ENCODE measurements at regions not wholly inside any gene's neighbourhood (a gene's known extent, or its start where the extent isn't known, plus 50 kb on each side); places are given as distances from the start of the nearest gene placed in this dataset.

- Histone ChIP-seq H3K36me3 (ENCODE audit: control insufficient read depth, low read length) (no peaks in the 10 kb centered on the region), H3K79me2 (ENCODE audit: control insufficient read depth, low read length) (no peaks in the 10 kb centered on the region), H3K4me2 (ENCODE audit: low read length) (no peak overlapping the region), H3K4me3 (ENCODE audit: low read length) (no peak overlapping the region), H3K27ac (ENCODE audit: low read depth, low read length) (no peak overlapping the region), H4K20me1 (ENCODE audit: control insufficient read depth, insufficient read depth, low read depth, low read length) (no peaks in the 10 kb centered on the region), H3K27me3 (ENCODE audit: control insufficient read depth, low read length) (no peaks in the 10 kb centered on the region), H3K4me1 (ENCODE audit: control insufficient read depth, low read length) (no peaks in the 10 kb centered on the region), H3F3A (ENCODE audit: control insufficient read depth, insufficient read depth) (no peaks in the 10 kb centered on the region), H3K9me3 (ENCODE audit: control insufficient read depth, insufficient read depth, low read length) (no peaks in the 10 kb centered on the region), H3K9me2 (replicated peaks; ENCODE audit: control insufficient read depth, low read length) (no peaks in the 10 kb centered on the region)
- TF ChIP-seq EZH2phosphoT487 (IDR thresholded peaks at IDR 0.05; ENCODE audit: borderline replicate concordance, low read length) (no peak), CTCF (IDR thresholded peaks at IDR 0.05; ENCODE audit: low read depth, low read length, poor library complexity, severe bottlenecking) (no peak)
Measured at GRCh38 chr2:120524174-120524573, 178.2 kb downstream of the INHBB start.

- H3K4me1 ChIP-seq (ENCODE audit: control insufficient read depth, low read length) = no peaks in the 10 kb centered on the region
- H3K27ac ChIP-seq (ENCODE audit: low read depth, low read length) = no peak overlapping the region
- no peaks in the 10 kb centered on the region for H3K36me3 ChIP-seq (ENCODE audit: control insufficient read depth, low read length)
- H3K27me3 ChIP-seq (ENCODE audit: control insufficient read depth, low read length) = no peaks in the 10 kb centered on the region
- no peaks in the 10 kb centered on the region for H3F3A ChIP-seq (ENCODE audit: control insufficient read depth, insufficient read depth)
- no peaks in the 10 kb centered on the region for H3K9me2 ChIP-seq (replicated peaks; ENCODE audit: control insufficient read depth, low read length)
- H4K20me1 ChIP-seq (ENCODE audit: control insufficient read depth, insufficient read depth, low read depth, low read length) = no peaks in the 10 kb centered on the region
- no peaks in the 10 kb centered on the region for H3K9me3 ChIP-seq (ENCODE audit: control insufficient read depth, insufficient read depth, low read length)
- no peak overlapping the region for H3K4me2 ChIP-seq (ENCODE audit: low read length)
- no peak overlapping the region for H3K4me3 ChIP-seq (ENCODE audit: low read length)
- H3K79me2 ChIP-seq (ENCODE audit: control insufficient read depth, low read length) = no peaks in the 10 kb centered on the region
- no peak for TF ChIP-seq EZH2phosphoT487 (IDR thresholded peaks at IDR 0.05; ENCODE audit: borderline replicate concordance, low read length)
- no peak for TF ChIP-seq CTCF (IDR thresholded peaks at IDR 0.05; ENCODE audit: low read depth, low read length, poor library complexity, severe bottlenecking)
Measured at GRCh38 chr2:120525056-120526046, 179.4 kb downstream of the INHBB start.

GRCh38 chr2:120526047-120526562 is 180.2 kb downstream of the INHBB start:
- Histone ChIP-seq H3K27me3 (ENCODE audit: control insufficient read depth, low read length) (no peaks in the 10 kb centered on the region), H3K9me2 (replicated peaks; ENCODE audit: control insufficient read depth, low read length) (no peaks in the 10 kb centered on the region), H3K27ac (ENCODE audit: low read depth, low read length) (no peak overlapping the region), H4K20me1 (ENCODE audit: control insufficient read depth, insufficient read depth, low read depth, low read length) (no peaks in the 10 kb centered on the region), H3F3A (ENCODE audit: control insufficient read depth, insufficient read depth) (no peaks in the 10 kb centered on the region), H3K79me2 (ENCODE audit: control insufficient read depth, low read length) (no peaks in the 10 kb centered on the region), H3K9me3 (ENCODE audit: control insufficient read depth, insufficient read depth, low read length) (no peaks in the 10 kb centered on the region), H3K4me3 (ENCODE audit: low read length) (no peak overlapping the region), H3K4me2 (ENCODE audit: low read length) (no peak overlapping the region), H3K36me3 (ENCODE audit: control insufficient read depth, low read length) (no peaks in the 10 kb centered on the region), H3K4me1 (ENCODE audit: control insufficient read depth, low read length) (no peaks in the 10 kb centered on the region)
- TF ChIP-seq CTCF (IDR thresholded peaks at IDR 0.05; ENCODE audit: low read depth, low read length, poor library complexity, severe bottlenecking) (no peak), EZH2phosphoT487 (IDR thresholded peaks at IDR 0.05; ENCODE audit: borderline replicate concordance, low read length) (no peak)
